ENCODE measurements at regions not wholly inside any gene's neighbourhood (a gene's known extent, or its start where the extent isn't known, plus 50 kb on each side); places are given as distances from the start of the nearest gene placed in this dataset.

DNA sequence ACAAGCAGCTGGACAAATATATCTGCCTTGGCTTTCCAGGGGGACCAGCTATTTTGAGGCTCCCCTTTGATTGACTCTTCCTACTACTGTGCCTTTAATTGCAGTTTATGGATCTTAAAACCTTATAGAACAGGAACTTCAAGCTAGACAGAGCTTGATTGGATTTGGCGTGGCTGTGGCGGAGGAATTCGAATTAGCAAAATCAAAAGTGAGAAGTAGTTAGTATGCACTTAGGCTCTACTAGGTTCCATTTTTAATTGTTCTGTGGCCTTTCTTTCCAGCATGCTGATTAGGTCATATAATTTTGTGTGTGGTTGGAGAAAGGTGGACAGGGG is 248.0 kb downstream of the HIVEP2 start:
- no peaks in the 10 kb centered on the region for H3K9me3 Mint-ChIP-seq (ENCODE audit: insufficient read depth)
- no peak overlapping the region for H3K4me3 Mint-ChIP-seq
- H3K4me3 ChIP-seq (ENCODE audit: control extremely low read depth in 1 of 5, extremely low read depth in 1 of 5, insufficient read depth in 1 of 5, low read depth in 2 of 5, low read length in 4 of 5): no peak overlapping the region
- H3K27me3 ChIP-seq (replicated peaks in 1 of 4; ENCODE audit: control extremely low read depth in 1 of 4, control insufficient read depth in 3 of 4, insufficient read depth in 4 of 4, low read length in 3 of 4): no peaks in the 10 kb centered on the region
- H3K4me1 Mint-ChIP-seq: peaks cover 14% of the 10 kb centered on the region
- CTCF ChIA-PET: interaction anchor here (1.0 to 9.7 kb wide), 5 partner anchors 49 to 731 kb away, joined by 3 to 159 read pairs (median 10); no protein-coding TSS in a partner anchor
- no peaks in the 10 kb centered on the region for H3K27me3 Mint-ChIP-seq
- H3K36me3 ChIP-seq (replicated peaks in 1 of 2; ENCODE audit: control extremely low read depth in 1 of 2, control insufficient read depth in 1 of 2, extremely low read depth in 1 of 2, insufficient read depth in 2 of 2, low read length in 1 of 2): no peaks in the 10 kb centered on the region
- H3K4me1 ChIP-seq (ENCODE audit: control insufficient read depth in 2 of 2, insufficient read depth in 2 of 2, low read length in 2 of 2): peaks cover 17% of the 10 kb centered on the region in 2 donors
- no peaks in the 10 kb centered on the region for H4K20me1 ChIP-seq (ENCODE audit: control insufficient read depth, insufficient read depth, low read length, poor library complexity, severe bottlenecking)
- no peak overlapping the region for H3K9ac ChIP-seq (ENCODE audit: low read length)
- no peak overlapping the region for H3K27ac Mint-ChIP-seq
- H3K27ac ChIP-seq (ENCODE audit: low read length in 2 of 2): no peak overlapping the region
- intact Hi-C loops (cut with micrococcal nuclease): no loop called here
- WGBS (ENCODE audit: insufficient coverage): 90% methylated on average over 3 of the region's 3 CpGs
- H2AFZ ChIP-seq (ENCODE audit: insufficient read depth, low read depth, low read length, poor library complexity, severe bottlenecking): no peak overlapping the region
- TF ChIP-seq EZH2 (IDR thresholded peaks at IDR 0.05; ENCODE audit: borderline replicate concordance, insufficient read depth, low read depth, low read length, poor library complexity, severe bottlenecking): no peak
- TF ChIP-seq, protein P1, sequence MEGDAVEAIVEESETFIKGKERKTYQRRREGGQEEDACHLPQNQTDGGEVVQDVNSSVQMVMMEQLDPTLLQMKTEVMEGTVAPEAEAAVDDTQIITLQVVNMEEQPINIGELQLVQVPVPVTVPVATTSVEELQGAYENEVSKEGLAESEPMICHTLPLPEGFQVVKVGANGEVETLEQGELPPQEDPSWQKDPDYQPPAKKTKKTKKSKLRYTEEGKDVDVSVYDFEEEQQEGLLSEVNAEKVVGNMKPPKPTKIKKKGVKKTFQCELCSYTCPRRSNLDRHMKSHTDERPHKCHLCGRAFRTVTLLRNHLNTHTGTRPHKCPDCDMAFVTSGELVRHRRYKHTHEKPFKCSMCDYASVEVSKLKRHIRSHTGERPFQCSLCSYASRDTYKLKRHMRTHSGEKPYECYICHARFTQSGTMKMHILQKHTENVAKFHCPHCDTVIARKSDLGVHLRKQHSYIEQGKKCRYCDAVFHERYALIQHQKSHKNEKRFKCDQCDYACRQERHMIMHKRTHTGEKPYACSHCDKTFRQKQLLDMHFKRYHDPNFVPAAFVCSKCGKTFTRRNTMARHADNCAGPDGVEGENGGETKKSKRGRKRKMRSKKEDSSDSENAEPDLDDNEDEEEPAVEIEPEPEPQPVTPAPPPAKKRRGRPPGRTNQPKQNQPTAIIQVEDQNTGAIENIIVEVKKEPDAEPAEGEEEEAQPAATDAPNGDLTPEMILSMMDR (IDR thresholded peaks at IDR 0.05): no peak
- no peaks in the 10 kb centered on the region for H3K79me2 ChIP-seq (ENCODE audit: control insufficient read depth, insufficient read depth, low read length)
- POLR2A ChIA-PET: no interaction called here
- ATAC-seq (ENCODE audit: low read depth) (no peak), DNase-seq (no peak)
- H3K4me2 ChIP-seq (replicated peaks; ENCODE audit: low read depth, low read length, poor library complexity, severe bottlenecking): no peak overlapping the region
- no peaks in the 10 kb centered on the region for H3K9me3 ChIP-seq (ENCODE audit: control extremely low read depth in 1 of 3, control insufficient read depth in 2 of 3, insufficient read depth in 1 of 3, low read length in 2 of 3)

DNA sequence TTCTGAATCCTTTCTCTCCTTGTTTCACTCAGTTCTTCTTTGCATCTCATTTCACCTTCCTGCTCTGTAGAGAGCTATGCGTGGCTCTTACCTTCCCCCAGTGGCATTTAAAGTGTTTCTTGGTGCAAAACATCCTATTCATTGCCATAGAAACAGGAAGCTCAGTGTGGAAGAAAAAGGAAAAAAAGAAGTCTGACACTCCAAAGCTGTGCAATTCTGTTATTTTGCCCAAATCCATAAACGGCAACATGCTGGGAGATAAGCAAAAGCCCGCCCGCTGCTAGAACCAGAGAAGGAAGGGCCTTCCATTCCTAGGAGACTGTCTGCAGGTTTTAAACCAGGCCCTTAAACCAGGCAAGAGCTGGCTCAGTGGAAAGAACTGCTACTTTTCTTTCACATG is 247.1 kb downstream of the HIVEP2 start:
- POLR2A ChIA-PET: no interaction called here
- H3K27me3 Mint-ChIP-seq: no peaks in the 10 kb centered on the region
- Histone ChIP-seq H3K27ac (ENCODE audit: low read length in 2 of 2) (no peak overlapping the region), H4K20me1 (ENCODE audit: control insufficient read depth, insufficient read depth, low read length, poor library complexity, severe bottlenecking) (no peaks in the 10 kb centered on the region), H3K4me1 (ENCODE audit: control insufficient read depth in 2 of 2, insufficient read depth in 2 of 2, low read length in 2 of 2) (peaks cover 25% of the 10 kb centered on the region in 2 donors), H3K36me3 (replicated peaks in 1 of 2; ENCODE audit: control extremely low read depth in 1 of 2, control insufficient read depth in 1 of 2, extremely low read depth in 1 of 2, insufficient read depth in 2 of 2, low read length in 1 of 2) (no peaks in the 10 kb centered on the region), H3K27me3 (replicated peaks in 1 of 4; ENCODE audit: control extremely low read depth in 1 of 4, control insufficient read depth in 3 of 4, insufficient read depth in 4 of 4, low read length in 3 of 4) (no peaks in the 10 kb centered on the region), H2AFZ (ENCODE audit: insufficient read depth, low read depth, low read length, poor library complexity, severe bottlenecking) (no peak overlapping the region), H3K4me3 (ENCODE audit: control extremely low read depth in 1 of 5, extremely low read depth in 1 of 5, insufficient read depth in 1 of 5, low read depth in 2 of 5, low read length in 4 of 5) (no peak overlapping the region), H3K4me2 (replicated peaks; ENCODE audit: low read depth, low read length, poor library complexity, severe bottlenecking) (no peak overlapping the region), H3K79me2 (ENCODE audit: control insufficient read depth, insufficient read depth, low read length) (no peaks in the 10 kb centered on the region), H3K9ac (ENCODE audit: low read length) (no peak overlapping the region), H3K9me3 (ENCODE audit: control extremely low read depth in 1 of 3, control insufficient read depth in 2 of 3, insufficient read depth in 1 of 3, low read length in 2 of 3) (peaks cover 0 to 3% (median 0%) of the 10 kb centered on the region in 3 donors)
- H3K27ac Mint-ChIP-seq: no peak overlapping the region
- DNase-seq: no peak
- H3K4me3 Mint-ChIP-seq: no peak overlapping the region
- no peak for ATAC-seq (ENCODE audit: low read depth)
- no peaks in the 10 kb centered on the region for H3K9me3 Mint-ChIP-seq (ENCODE audit: insufficient read depth)
- peaks cover 21% of the 10 kb centered on the region for H3K4me1 Mint-ChIP-seq
- WGBS (ENCODE audit: insufficient coverage): 95% methylated on average over 3 of the region's 4 CpGs
- TF ChIP-seq EZH2 (IDR thresholded peaks at IDR 0.05; ENCODE audit: borderline replicate concordance, insufficient read depth, low read depth, low read length, poor library complexity, severe bottlenecking): no peak
- TF ChIP-seq, protein P1 (IDR thresholded peaks at IDR 0.05): no peak
- intact Hi-C loops (cut with micrococcal nuclease): no loop called here
- CTCF ChIA-PET: interaction anchor here (0.8 to 9.7 kb wide), 5 partner anchors 327 to 730 kb away, joined by 3 to 159 read pairs (median 10); no protein-coding TSS in a partner anchor
